K562 (cell line): ENCODE measurements at regions not wholly inside any gene's neighbourhood (a gene's known extent, or its start where the extent isn't known, plus 50 kb on each side); places are given as distances from the start of the nearest gene placed in this dataset.

Experiments
- CTCF ChIP-seq, 3 experiments: IDR thresholded peaks in 2 of 3; conservative IDR thresholded peaks in 1 of 3; 2 replicates each; pipeline ENCODE4 v1.5.1; 2011 to 2012; ENCODE audit warnings: low read length in 3 of 3, mild to moderate bottlenecking in 3 of 3, control low read depth in 2 of 3, improper control_type of control experiment in 1 of 3, inconsistent platforms in 1 of 3, low read depth in 1 of 3, mixed read lengths in 1 of 3, moderate library complexity in 1 of 3; ENCODE audit not compliant: insufficient read depth in 2 of 3
- EZH2 ChIP-seq: IDR thresholded peaks from 2 replicates; pipeline ENCODE4 v1.6.1; 2012; ENCODE audit warnings: low read depth, mild to moderate bottlenecking, inconsistent platforms, low read length, borderline replicate concordance
- KLF16 ChIP-seq: IDR thresholded peaks from 2 replicates; pipeline ENCODE4 v1.6.1; 2016; ENCODE audit warnings: antibody characterized with exemption
- MLX ChIP-seq, 2 experiments: fragments of 450-650 bp in 1 of 2; sonication (generic) in 1 of 2; formaldehyde crosslinking; conservative IDR thresholded peaks; 2 replicates each; pipeline versions ENCODE4 v1.4.0 to v1.8.1; 2020 to 2022; ENCODE audit warnings: mild to moderate bottlenecking in 1 of 2, missing genetic modification reagents in 1 of 2
- NBN ChIP-seq: fragments of 450-650 bp; IDR thresholded peaks from 2 replicates; pipeline ENCODE4 v1.6.1; 2016; ENCODE audit warnings: low read depth, mild to moderate bottlenecking
- POLR2AphosphoS5 ChIP-seq: IDR thresholded peaks from 2 replicates; pipeline ENCODE4 v1.6.1; 2011; ENCODE audit warnings: mild to moderate bottlenecking, low read depth, low read length, moderate library complexity; ENCODE audit not compliant: control insufficient read depth, insufficient read depth
- SIRT6 ChIP-seq: IDR thresholded peaks from one replicate; pipeline ENCODE4 v1.6.1; 2012; ENCODE audit warnings: low read depth, mild to moderate bottlenecking, control low read depth, inconsistent platforms, low read length, moderate library complexity

GRCh38 chr19:20472854-20473253 is 92.7 kb downstream of the ZNF737 start:
- TF ChIP-seq SIRT6 (no peak), CTCF (IDR thresholded peaks at IDR 0.05 in 2 of 3, conservative IDR thresholded peaks at IDR 0.05 in 1 of 3; ENCODE audit: insufficient read depth in 2 of 3, low read depth in 1 of 3, low read length in 3 of 3) (no peak), MLX (CRISPR knock-in tag; conservative IDR thresholded peaks at IDR 0.05) (no peak), POLR2AphosphoS5 (no peak), EZH2 (no peak), NBN (no peak), KLF16 (no peak)
